AG10803 (cell line): ENCODE measurements at regions not wholly inside any gene's neighbourhood (a gene's known extent, or its start where the extent isn't known, plus 50 kb on each side); places are given as distances from the start of the nearest gene placed in this dataset.
A peak's percentile ranks its signal among the peaks of the same experiment; 100 is the strongest.
"Not testable (repeated sequence)": the region's sequence is repeated elsewhere in the genome, so short reads cannot be mapped to it uniquely, and the experiment has no call there.

Experiments
- DNase-seq: peaks from one replicate; pipeline ENCODE4 v3.0.0; 2010; ENCODE audit warnings: low read depth
- H3K4me3 ChIP-seq: 2 replicates; pipeline ENCODE4 v1.5.1; 2011; ENCODE audit warnings: mild to moderate bottlenecking, low read length, control low read depth
- TF ChIP-seq, protein P1 (sequence below): conservative IDR thresholded peaks from 2 replicates; pipeline ENCODE4 v1.5.1; 2011; ENCODE audit warnings: mild to moderate bottlenecking, low read length, control low read depth, inconsistent platforms

DNA sequence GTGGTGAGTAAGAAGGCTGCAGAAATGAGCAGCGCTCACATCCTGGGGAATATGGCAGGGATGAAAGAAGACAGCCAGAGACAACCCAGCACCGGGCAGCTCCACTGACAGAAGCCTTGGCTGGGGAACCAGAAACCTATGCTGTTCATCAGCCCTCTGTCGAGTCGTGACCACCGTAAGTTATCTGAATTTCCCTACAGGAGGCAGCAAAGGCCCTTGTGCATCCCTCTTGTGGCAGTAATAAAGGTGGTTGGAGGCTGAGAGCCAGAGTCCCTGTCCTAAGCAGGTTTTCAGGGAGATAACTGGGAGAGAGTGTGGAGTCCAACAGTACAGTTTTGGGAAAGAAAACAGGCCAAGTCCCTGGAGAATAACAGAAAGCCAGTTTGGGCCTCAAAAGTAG, 194.0 kb upstream of the BOD1L1 start:
- H3K4me3 ChIP-seq = no peak overlapping the region
- peak; percentile 8 for DNase-seq
- TF ChIP-seq, protein P1, sequence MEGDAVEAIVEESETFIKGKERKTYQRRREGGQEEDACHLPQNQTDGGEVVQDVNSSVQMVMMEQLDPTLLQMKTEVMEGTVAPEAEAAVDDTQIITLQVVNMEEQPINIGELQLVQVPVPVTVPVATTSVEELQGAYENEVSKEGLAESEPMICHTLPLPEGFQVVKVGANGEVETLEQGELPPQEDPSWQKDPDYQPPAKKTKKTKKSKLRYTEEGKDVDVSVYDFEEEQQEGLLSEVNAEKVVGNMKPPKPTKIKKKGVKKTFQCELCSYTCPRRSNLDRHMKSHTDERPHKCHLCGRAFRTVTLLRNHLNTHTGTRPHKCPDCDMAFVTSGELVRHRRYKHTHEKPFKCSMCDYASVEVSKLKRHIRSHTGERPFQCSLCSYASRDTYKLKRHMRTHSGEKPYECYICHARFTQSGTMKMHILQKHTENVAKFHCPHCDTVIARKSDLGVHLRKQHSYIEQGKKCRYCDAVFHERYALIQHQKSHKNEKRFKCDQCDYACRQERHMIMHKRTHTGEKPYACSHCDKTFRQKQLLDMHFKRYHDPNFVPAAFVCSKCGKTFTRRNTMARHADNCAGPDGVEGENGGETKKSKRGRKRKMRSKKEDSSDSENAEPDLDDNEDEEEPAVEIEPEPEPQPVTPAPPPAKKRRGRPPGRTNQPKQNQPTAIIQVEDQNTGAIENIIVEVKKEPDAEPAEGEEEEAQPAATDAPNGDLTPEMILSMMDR = no peak

DNA sequence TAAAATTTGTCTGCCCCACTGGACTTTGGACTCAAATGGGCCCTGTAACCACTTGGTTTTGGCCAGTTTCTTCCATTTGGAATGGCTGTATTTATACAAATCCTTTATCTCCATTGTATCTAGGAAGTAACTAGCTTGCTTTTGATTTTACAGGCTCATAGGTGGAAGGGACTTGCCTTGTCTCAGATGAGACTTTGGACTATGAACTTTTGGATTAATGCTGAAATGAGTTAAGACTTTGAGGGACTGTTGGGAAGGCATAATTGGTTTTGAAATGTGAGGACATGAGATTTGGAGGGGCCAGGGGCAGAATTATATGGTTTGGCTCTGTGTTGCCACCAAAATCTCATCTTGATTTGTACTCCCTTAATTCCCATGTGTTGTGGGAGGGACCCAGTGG, 198.3 kb upstream of the BOD1L1 start:
- not testable (repeated sequence) for DNase-seq, H3K4me3 ChIP-seq

DNA sequence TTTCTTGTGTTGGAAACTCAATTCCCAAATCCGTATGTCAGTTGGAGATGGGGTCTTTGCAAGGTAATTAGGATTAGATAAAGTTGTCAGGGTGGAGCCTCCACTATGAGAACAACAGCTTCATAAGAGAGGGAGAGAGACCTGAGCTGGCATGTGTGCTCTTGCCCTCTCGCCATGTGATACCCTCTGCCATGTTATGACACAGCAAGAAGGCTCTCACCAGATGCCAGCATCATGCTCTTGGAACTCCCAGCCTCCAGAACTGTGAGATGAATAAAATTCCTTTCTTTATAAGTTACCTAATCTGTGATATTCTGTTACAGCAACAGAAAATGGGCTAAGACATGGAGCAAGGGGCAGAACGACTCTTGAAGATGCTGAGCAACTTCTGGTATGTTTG, 201.9 kb upstream of the BOD1L1 start:
- TF ChIP-seq, protein P1 = no peak
- no peak overlapping the region for H3K4me3 ChIP-seq
- DNase-seq = no peak

DNA sequence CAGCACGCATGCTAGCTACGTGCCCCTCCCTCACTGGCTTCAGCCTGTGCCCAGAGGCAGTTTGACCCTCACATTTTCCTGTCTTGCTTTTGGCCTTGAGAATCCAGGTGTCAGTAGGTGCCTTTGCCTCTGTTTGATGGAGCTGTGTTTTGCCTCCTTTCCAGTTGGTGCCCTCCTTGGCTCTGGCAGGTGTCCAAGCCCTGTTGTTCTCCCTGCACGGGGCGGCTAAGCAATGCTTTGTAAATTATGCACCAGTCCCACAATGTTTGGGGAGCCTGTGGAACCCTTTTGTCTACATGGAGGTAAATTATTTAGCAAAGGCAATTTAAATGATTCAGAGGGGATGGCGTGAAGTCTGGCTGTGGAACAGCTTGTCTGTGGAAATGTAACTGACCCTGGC, 202.9 kb upstream of the BOD1L1 start:
- H3K4me3 ChIP-seq = no peak overlapping the region
- TF ChIP-seq, protein P1 = no peak
- DNase-seq = no peak

DNA sequence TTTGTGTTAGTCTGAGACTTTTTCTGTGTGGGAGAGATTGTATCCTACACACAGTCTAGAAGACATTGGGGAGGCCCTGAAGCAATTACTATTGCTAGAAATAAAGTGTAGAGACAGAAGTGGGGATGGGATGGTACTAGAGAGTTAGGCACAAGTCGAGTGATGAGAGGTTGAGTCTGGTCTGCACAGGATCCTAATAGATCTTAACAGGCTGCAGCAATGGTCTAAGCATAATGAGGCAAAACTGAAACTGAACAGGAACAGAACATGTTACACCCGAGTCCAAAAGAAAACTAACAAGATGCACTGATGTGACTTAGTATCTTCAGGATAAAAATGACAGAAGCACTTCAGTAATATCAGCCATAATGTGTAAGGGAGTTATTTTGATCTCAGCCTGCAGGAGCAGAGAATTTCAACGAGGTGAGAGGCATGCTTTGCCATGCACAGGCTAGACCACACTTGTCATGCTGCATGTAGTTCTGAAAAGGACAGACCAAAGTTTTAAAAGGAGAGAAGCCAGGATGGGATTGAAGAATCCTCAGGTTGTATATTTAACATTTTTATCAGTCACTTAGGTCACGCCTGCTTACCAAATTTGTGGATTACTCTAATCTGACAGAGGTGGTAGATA, 205.8 kb upstream of the BOD1L1 start:
- TF ChIP-seq, protein P1 = no peak
- no peak overlapping the region for H3K4me3 ChIP-seq
- no peak for DNase-seq

DNA sequence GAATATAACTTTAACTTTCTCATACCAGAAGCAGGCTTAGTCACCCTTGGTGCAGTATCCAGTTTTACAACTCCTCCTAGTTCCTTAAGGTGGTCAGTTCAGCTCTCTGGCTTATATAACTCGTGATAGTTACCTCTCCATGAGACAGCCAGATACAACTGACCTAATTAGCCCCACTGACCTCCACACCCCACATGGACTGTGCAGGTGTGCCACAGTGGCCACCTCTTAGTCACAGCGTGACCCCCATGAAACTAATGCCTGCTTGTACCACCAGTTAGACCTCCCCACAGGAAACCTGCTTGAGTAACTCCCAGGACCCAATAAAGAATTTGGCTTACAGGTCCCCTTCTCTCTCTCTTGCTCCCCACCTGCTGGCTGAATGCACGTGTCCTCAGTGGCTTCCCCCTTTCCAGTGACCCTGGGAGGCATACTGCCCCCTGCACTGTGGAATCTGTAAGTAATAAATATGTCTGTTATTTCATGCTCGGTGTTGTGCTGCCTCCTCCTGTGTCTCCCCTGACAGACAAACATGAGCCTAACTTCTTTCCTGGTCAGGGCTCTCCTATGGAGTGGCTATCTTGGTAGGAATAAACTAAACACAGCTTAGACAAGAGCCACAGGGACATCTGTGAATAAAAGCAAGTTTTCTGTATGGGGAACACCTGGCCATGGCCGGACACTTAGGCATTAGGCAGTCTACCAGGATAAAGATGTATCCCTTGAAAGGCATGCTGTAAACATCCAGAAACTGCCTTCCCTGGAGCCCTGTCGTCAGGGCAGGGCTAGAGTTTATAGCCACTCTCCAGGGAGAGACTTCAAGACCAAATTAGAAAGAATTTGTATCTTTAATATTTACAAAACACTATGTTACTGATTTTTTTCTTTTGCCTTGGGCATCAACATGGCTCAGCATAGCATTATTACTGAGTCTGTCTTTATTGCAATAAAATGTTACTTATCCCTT, 209.7 kb upstream of the BOD1L1 start:
- H3K4me3 ChIP-seq = no peak overlapping the region
- no peak for DNase-seq
- TF ChIP-seq, protein P1 = no peak

DNA sequence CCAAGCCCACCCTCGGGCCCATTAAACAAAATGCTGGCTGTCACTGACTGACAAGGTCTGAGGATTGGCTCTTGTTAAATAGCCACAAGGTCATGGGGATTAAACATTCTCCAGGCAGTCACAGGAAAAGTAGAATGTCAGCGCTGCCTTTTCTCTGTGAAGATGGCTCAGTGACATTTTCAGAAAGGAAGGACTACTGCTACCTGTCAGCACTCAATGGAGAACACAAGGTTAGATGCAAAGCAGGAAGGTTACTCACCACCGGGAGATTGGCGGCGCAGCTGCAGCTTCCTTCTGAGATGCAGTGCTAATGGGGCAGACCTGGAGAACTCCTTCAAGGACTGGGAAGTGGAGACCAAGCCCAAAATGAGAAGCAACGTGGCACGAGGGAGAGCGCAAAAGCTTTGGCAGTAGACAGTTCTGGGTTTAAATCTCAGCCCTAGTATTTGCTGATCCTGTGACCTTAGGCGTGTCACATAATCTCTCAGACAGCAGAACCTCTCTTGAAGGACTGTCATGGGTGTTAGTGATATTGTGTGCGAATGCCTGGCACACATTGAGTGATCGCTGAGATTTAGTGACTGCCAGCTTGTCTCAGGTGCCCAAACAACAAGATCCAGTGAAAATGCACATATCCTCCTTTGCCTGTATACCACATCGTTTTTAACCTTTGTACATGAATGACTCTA, 213.1 kb upstream of the BOD1L1 start:
- DNase-seq = no peak
- TF ChIP-seq, protein P1 = no peak
- no peak overlapping the region for H3K4me3 ChIP-seq
